GM12873 (cell line): ENCODE measurements at regions not wholly inside any gene's neighbourhood (a gene's known extent, or its start where the extent isn't known, plus 50 kb on each side); places are given as distances from the start of the nearest gene placed in this dataset.

Experiments used
- CTCF ChIP-seq: IDR thresholded peaks from 2 replicates; pipeline ENCODE4 v1.5.1; 2012; ENCODE audit warnings: low read depth, mild to moderate bottlenecking, moderate library complexity, low read length, control low read depth; ENCODE audit not compliant: insufficient read depth; ENCODE audit errors: missing control alignments

- no peak for TF ChIP-seq CTCF
Measured at GRCh38 chr19:28492621-28493020, 720.3 kb downstream of the UQCRFS1 start.

- no peak for TF ChIP-seq CTCF
Measured at GRCh38 chr19:28492201-28492600, 720.8 kb downstream of the UQCRFS1 start.

- TF ChIP-seq CTCF: no peak
Measured at GRCh38 chr19:28489776-28490175, 723.2 kb downstream of the UQCRFS1 start.

DNA sequence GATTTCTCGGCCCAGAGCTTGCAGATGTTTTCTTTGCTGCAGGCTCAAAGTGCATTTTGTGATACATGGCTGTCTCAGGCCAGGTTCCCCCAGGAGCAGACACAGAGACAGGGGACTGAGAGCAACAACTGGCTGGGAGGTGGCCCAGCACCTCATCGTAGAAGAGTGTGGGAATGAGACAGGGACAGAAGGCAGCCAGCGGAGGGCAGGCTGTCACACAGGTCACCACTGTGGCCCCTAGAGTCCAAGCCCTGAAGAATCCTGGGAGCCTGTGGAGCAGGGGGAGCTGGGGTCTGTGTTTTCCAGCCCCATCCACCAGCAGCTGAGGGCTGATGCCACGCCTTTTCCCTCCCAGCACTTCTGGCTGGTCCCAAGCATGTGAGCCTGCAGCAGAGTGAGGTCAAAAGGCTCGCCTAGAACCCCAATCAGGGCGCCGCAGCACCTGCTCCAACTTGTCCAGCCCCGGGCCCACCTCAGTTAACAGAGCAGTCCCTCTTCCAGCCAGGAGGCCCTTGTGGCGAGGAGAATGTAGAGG lies 723.8 kb downstream of the UQCRFS1 start:
- no peak for TF ChIP-seq CTCF

- TF ChIP-seq CTCF: no peak
Measured at GRCh38 chr19:28487999-28488398, 725.0 kb downstream of the UQCRFS1 start.

DNA sequence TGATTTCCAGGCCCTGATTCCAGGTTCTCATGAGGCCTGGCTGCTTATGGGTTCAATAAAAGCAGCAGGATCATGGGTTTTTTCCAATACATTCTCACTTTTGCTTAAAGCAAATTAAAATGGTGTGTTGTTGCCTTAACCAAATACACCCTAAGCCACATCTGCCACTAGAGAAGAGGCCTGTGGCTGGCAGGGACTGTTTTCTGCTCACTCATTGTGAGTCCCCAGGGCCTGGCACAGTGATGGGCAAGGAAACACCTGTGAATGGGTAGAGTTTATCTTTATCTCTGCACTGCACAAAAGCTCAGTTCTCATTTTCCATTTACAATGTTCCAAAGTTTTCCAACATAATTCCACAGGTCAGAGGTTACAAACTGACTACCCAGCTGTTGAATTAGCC lies 726.0 kb downstream of the UQCRFS1 start:
- TF ChIP-seq CTCF: no peak

GRCh38 chr19:28486473-28486872 lies 726.5 kb downstream of the UQCRFS1 start:
- no peak for TF ChIP-seq CTCF
